GM12891 (cell line): ENCODE measurements at regions not wholly inside any gene's neighbourhood (a gene's known extent, or its start where the extent isn't known, plus 50 kb on each side); places are given as distances from the start of the nearest gene placed in this dataset.

ENCODE experiments used
- POLR2A ChIP-seq: IDR thresholded peaks from 2 replicates; pipeline ENCODE4 v1.6.1; 2011; ENCODE audit warnings: low read depth, low read length, control low read depth
- POLR2AphosphoS5 ChIP-seq: IDR thresholded peaks from 2 replicates; pipeline ENCODE4 v1.6.1; 2011; ENCODE audit warnings: low read depth, low read length, control low read depth
- TAF1 ChIP-seq: IDR thresholded peaks from 2 replicates; pipeline ENCODE4 v1.6.1; 2011; ENCODE audit warnings: low read depth, low read length, control low read depth

- TF ChIP-seq POLR2A (no peak), POLR2AphosphoS5 (no peak), TAF1 (no peak)
Measured at GRCh38 chr17:12415031-12415430, 250.7 kb upstream of the MYOCD start.
